HL-60 (cell line): ENCODE measurements at regions not wholly inside any gene's neighbourhood (a gene's known extent, or its start where the extent isn't known, plus 50 kb on each side); places are given as distances from the start of the nearest gene placed in this dataset.

ENCODE experiments used
- DNase-seq, 2 experiments: peaks; one replicate each; pipeline ENCODE4 v3.0.0-alpha.2; 2010 to 2020; ENCODE audit warnings: low read depth in 1 of 2, low spot score in 1 of 2
- H3K27ac ChIP-seq: fragments of 250-450 bp; sonication (Bioruptor Pico); replicated peaks from 2 replicates; pipeline ENCODE4 v1.5.1; 2020; ENCODE audit warnings: mild to moderate bottlenecking, moderate library complexity
- H3K27me3 ChIP-seq: fragments of 250-450 bp; sonication (Bioruptor Pico); 2 replicates; pipeline ENCODE4 v1.5.1; 2021; ENCODE audit warnings: mild to moderate bottlenecking, moderate library complexity; ENCODE audit not compliant: insufficient read depth, poor library complexity, severe bottlenecking
- H3K4me3 ChIP-seq: replicated peaks from 2 replicates; pipeline ENCODE4 v1.5.1; 2011; ENCODE audit warnings: mild to moderate bottlenecking, control low read depth, low read length; ENCODE audit not compliant: insufficient read depth
- GABPA ChIP-seq: IDR thresholded peaks from 2 replicates; pipeline ENCODE4 v1.6.1; 2012; ENCODE audit warnings: low read depth
- POLR2AphosphoS5 ChIP-seq: IDR thresholded peaks from 2 replicates; pipeline ENCODE4 v1.6.1; 2012; ENCODE audit warnings: low read depth
- SPI1 ChIP-seq: IDR thresholded peaks from 2 replicates; pipeline ENCODE4 v1.6.1; 2012; ENCODE audit warnings: low read depth, mild to moderate bottlenecking, borderline replicate concordance
- TF ChIP-seq, protein P1 (sequence below): IDR thresholded peaks from one replicate; pipeline ENCODE4 v1.5.1; 2011; ENCODE audit warnings: low read length, control low read depth, inconsistent platforms; ENCODE audit not compliant: insufficient read depth
- TF ChIP-seq, protein P2 (sequence below): IDR thresholded peaks from 2 replicates; pipeline ENCODE4 v1.6.1; 2012; ENCODE audit warnings: low read depth; ENCODE audit not compliant: insufficient replicate concordance

DNA sequence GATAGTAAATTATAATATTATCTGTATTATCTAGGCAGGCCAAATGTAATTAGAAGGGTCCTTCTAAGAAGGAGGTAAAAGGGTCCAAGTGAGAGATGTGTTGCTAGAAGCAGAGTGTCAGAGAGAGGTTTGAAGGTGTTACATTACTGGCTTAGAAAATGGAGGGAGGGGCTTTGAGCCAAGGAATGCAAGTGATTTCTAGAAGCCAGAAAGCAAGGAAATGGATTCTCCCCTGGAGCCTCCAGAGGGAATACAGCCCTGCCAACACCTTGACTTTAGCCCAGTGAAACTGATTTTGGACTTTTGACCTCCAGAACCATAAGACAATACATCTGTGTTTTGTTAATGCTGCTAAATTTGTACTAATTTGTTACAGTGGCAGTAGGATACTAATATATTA lies 97.9 kb upstream of the IL6 start:
- Histone ChIP-seq H3K27me3 (peaks cover 4% of the 10 kb centered on the region), H3K27ac (no peak overlapping the region), H3K4me3 (no peak overlapping the region)
- no peak for DNase-seq
- TF ChIP-seq POLR2AphosphoS5, result no peak
- TF ChIP-seq, protein P1, sequence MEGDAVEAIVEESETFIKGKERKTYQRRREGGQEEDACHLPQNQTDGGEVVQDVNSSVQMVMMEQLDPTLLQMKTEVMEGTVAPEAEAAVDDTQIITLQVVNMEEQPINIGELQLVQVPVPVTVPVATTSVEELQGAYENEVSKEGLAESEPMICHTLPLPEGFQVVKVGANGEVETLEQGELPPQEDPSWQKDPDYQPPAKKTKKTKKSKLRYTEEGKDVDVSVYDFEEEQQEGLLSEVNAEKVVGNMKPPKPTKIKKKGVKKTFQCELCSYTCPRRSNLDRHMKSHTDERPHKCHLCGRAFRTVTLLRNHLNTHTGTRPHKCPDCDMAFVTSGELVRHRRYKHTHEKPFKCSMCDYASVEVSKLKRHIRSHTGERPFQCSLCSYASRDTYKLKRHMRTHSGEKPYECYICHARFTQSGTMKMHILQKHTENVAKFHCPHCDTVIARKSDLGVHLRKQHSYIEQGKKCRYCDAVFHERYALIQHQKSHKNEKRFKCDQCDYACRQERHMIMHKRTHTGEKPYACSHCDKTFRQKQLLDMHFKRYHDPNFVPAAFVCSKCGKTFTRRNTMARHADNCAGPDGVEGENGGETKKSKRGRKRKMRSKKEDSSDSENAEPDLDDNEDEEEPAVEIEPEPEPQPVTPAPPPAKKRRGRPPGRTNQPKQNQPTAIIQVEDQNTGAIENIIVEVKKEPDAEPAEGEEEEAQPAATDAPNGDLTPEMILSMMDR, result no peak
- TF ChIP-seq, protein P2, sequence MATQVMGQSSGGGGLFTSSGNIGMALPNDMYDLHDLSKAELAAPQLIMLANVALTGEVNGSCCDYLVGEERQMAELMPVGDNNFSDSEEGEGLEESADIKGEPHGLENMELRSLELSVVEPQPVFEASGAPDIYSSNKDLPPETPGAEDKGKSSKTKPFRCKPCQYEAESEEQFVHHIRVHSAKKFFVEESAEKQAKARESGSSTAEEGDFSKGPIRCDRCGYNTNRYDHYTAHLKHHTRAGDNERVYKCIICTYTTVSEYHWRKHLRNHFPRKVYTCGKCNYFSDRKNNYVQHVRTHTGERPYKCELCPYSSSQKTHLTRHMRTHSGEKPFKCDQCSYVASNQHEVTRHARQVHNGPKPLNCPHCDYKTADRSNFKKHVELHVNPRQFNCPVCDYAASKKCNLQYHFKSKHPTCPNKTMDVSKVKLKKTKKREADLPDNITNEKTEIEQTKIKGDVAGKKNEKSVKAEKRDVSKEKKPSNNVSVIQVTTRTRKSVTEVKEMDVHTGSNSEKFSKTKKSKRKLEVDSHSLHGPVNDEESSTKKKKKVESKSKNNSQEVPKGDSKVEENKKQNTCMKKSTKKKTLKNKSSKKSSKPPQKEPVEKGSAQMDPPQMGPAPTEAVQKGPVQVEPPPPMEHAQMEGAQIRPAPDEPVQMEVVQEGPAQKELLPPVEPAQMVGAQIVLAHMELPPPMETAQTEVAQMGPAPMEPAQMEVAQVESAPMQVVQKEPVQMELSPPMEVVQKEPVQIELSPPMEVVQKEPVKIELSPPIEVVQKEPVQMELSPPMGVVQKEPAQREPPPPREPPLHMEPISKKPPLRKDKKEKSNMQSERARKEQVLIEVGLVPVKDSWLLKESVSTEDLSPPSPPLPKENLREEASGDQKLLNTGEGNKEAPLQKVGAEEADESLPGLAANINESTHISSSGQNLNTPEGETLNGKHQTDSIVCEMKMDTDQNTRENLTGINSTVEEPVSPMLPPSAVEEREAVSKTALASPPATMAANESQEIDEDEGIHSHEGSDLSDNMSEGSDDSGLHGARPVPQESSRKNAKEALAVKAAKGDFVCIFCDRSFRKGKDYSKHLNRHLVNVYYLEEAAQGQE, result no peak
- no peak for TF ChIP-seq SPI1
- TF ChIP-seq GABPA, result no peak

DNA sequence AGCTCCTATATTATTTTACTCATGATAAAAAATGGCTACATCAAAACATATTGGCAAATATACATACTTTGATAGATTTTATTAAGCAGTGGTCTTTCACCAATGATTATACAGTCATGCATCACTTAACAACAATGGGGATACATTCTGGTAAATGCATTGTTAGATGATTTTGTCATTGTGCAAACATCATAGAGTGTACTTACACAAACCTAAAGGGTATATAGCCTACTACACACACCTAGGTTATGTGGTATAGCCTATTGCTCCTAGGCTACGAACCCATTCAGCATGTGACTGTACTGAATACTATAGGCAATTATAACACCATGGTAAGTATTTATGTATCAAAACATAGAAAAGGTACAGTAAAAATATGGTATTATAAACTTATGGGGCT lies 98.9 kb upstream of the IL6 start:
- H3K27me3 ChIP-seq, result peaks cover 2% of the 10 kb centered on the region
- DNase-seq, result no peak
- H3K27ac ChIP-seq, result no peak overlapping the region
- TF ChIP-seq GABPA, result no peak
- TF ChIP-seq, protein P2, result no peak
- TF ChIP-seq SPI1, result no peak
- TF ChIP-seq, protein P1, result no peak
- TF ChIP-seq POLR2AphosphoS5, result no peak
- no peak overlapping the region for H3K4me3 ChIP-seq

DNA sequence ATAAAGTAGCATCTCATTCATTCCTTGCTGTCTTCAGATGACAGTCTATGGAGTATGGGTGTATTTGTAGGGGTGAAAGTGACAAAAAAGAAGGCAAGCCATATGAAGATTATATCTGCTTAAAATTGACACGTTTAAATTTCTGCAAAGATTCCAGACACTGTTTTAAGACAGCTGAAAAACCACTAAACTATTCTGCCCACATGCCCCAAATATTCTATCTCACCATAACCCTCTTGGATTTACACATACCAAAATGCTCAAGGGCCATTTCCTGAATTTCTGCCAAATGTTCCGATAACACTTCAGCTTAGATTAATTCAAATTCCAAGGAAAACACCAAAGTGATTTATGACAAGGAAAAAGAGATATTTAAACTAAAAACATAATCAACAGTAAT lies 99.9 kb upstream of the IL6 start:
- TF ChIP-seq SPI1 (no peak), GABPA (no peak), POLR2AphosphoS5 (no peak)
- TF ChIP-seq, protein P1, result no peak
- TF ChIP-seq, protein P2, result no peak
- Histone ChIP-seq H3K27me3 (peaks cover 2% of the 10 kb centered on the region), H3K27ac (no peak overlapping the region), H3K4me3 (no peak overlapping the region)
- DNase-seq, result no peak
